Effector memory CD8-positive, alpha-beta T cell (primary cell): ENCODE measurements at regions not wholly inside any gene's neighbourhood (a gene's known extent, or its start where the extent isn't known, plus 50 kb on each side); places are given as distances from the start of the nearest gene placed in this dataset.

ENCODE experiments used
- ATAC-seq: fragments of 150-1000 bp; cut with Tn5 transposase; replicated peaks from 2 replicates; pipeline ENCODE4 v1.10.0; 2021; ENCODE audit warnings: mild to moderate bottlenecking, moderate library complexity
- DNase-seq, 3 experiments: peaks; one replicate each; pipeline ENCODE4 v3.0.0; 2021
- H3K27ac Mint-ChIP-seq, 2 donors: one replicate each; pipeline ENCODE4 v1.8.0; 2022; ENCODE audit warnings: mild to moderate bottlenecking in 2 of 2, mixed read lengths in 2 of 2, moderate library complexity in 2 of 2
- H3K27me3 Mint-ChIP-seq, 2 donors: one replicate each; pipeline ENCODE4 v1.8.0; 2022; ENCODE audit warnings: mixed read lengths in 2 of 2
- H3K36me3 Mint-ChIP-seq: one replicate; pipeline ENCODE4 v1.8.0; 2022; ENCODE audit warnings: mild to moderate bottlenecking, moderate library complexity, mixed read lengths; ENCODE audit not compliant: insufficient read depth
- H3K4me1 Mint-ChIP-seq, 2 donors: one replicate each; pipeline ENCODE4 v1.8.0; 2022; ENCODE audit warnings: low read depth in 2 of 2, mixed read lengths in 2 of 2
- H3K4me3 Mint-ChIP-seq, 2 donors: one replicate each; pipeline ENCODE4 v1.8.0; 2022; ENCODE audit warnings: mild to moderate bottlenecking in 2 of 2, mixed read lengths in 2 of 2, moderate library complexity in 2 of 2
- H3K9me3 Mint-ChIP-seq, 2 donors: one replicate each; pipeline ENCODE4 v1.8.0; 2022; ENCODE audit warnings: mixed read lengths in 2 of 2

GRCh38 chr1:112807999-112808398 is 92.9 kb upstream of the PPM1J start:
- no peak overlapping the region for H3K27ac Mint-ChIP-seq

DNA sequence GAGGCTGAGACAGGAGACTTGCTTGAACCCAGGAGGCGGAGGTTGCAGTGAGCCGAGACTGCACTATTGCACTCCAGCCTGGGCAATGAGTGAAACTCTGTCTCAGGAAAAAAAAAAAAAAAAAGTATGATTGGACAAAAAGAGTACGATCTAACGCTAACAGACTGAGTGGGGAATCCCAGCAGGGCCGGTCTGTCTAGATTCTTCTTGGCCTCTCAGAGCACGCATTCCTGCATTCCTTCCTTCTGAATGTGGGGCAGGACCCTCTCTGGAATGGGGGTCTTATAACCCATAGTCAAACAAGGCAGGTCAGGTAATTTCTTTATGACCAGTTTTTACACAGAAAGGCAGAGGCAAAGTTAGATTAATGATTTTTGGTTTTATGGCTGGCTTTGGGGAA is 92.0 kb upstream of the PPM1J start:
- Mint-ChIP-seq H3K4me1 (peaks cover 0 to 4% of the 10 kb centered on the region in 2 donors), H3K4me3 (no peak overlapping the region), H3K27ac (no peak overlapping the region), H3K27me3 (peaks cover 16 to 45% of the 10 kb centered on the region in 2 donors), H3K36me3 (no peaks in the 10 kb centered on the region), H3K9me3 (no peaks in the 10 kb centered on the region)
- ATAC-seq (no peak), DNase-seq (no peak)

More at GRCh38 chr1:112807999-112808398, 92.9 kb upstream of the PPM1J start:
- ATAC-seq, result no peak
- no peaks in the 10 kb centered on the region for H3K9me3 Mint-ChIP-seq
- H3K4me3 Mint-ChIP-seq, result no peak overlapping the region
- H3K4me1 Mint-ChIP-seq, result peaks cover 0 to 4% of the 10 kb centered on the region in 2 donors
- H3K27me3 Mint-ChIP-seq, result peaks cover 21 to 46% of the 10 kb centered on the region in 2 donors
- no peak for DNase-seq
- H3K36me3 Mint-ChIP-seq, result no peaks in the 10 kb centered on the region

DNA sequence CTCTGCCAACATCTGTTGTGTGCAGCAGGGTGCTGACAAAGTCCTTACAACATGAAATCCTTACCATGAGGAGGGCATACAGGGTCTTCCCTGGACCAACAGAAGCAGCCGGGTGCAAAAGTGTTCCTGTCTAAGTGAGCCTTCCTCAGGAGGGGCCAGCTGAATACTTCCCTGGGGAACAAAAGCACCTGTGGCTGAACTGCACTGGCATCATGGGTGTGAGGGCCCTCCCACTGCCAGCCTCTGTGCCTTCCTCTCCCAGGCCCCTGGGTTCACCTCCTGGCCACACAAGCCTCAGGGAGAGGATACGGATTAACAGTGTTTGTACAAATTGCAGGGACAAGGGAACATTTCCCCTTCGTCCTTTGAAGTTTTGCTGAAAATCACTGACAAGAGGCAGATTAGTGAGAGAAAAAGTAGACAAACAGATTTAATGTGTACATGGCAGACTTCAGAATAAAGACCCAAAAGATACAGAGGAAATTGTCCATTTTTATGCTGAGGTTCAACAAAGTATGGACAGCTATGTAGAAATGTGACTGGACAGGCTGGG is 91.0 kb upstream of the PPM1J start:
- no peaks in the 10 kb centered on the region for H3K36me3 Mint-ChIP-seq
- peaks cover 2 to 4% of the 10 kb centered on the region in 2 donors for H3K4me1 Mint-ChIP-seq
- ATAC-seq, result no peak

DNA sequence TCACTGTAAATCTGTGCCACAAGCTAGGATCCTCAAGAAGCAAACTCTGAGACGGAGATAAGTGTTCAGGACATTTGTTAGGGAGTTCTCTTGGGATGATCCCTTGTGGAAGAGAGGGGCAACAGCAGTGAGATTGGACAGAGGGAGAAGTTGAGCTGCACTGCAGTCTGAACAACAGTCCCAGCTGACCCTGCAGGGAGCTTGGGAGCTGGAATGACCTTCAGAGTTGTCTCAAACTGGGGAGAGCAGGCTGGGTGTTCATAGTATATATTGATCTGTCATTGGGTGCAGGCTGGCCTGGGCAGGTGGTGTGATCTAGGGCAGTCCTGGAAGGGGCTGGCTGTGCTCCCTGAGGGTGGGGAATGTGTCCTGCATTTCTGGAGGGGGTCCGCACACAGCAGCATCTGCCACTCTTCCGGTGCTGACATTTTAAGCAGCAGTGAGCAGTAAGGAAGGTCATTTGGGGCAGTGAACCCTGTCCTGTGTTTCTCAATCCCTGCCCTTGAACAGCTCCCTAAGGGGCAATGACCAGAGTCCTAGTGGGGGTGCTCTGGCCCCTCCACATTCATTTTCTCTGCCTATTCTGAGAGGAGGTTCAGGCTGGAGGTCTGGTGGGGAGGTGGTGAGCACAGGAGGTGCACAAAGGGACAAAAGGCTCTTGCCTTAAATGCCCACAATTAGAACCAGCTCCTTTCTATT is 90.2 kb upstream of the PPM1J start:
- peaks cover 2 to 4% of the 10 kb centered on the region in 2 donors for H3K4me1 Mint-ChIP-seq
- no peaks in the 10 kb centered on the region for H3K36me3 Mint-ChIP-seq
- peaks cover 6 to 36% of the 10 kb centered on the region in 2 donors for H3K27me3 Mint-ChIP-seq
- no peak overlapping the region for H3K4me3 Mint-ChIP-seq
- ATAC-seq (no peak), DNase-seq (no peak)
- H3K27ac Mint-ChIP-seq, result no peak overlapping the region
- H3K9me3 Mint-ChIP-seq, result no peaks in the 10 kb centered on the region

More for the DNA sequence above, 91.0 kb upstream of the PPM1J start:
- Mint-ChIP-seq H3K27ac (no peak overlapping the region), H3K27me3 (peaks cover 13 to 44% of the 10 kb centered on the region in 2 donors), H3K9me3 (no peaks in the 10 kb centered on the region), H3K4me3 (no peak overlapping the region)
- no peak for DNase-seq

GRCh38 chr1:112803906-112804762 is 89.0 kb upstream of the PPM1J start:
- Mint-ChIP-seq H3K9me3 (no peaks in the 10 kb centered on the region), H3K4me1 (peaks cover 2 to 3% of the 10 kb centered on the region in 2 donors), H3K27me3 (peaks cover 6 to 32% of the 10 kb centered on the region in 2 donors), H3K4me3 (no peak overlapping the region), H3K36me3 (no peaks in the 10 kb centered on the region), H3K27ac (peak overlapping the region in 1 of 2 donors; percentile 24)
- ATAC-seq (peak; percentile 67), DNase-seq (peak; percentile 16 to 24 (median 19))

GRCh38 chr1:112800289-112800688 is 85.2 kb upstream of the PPM1J start:
- H3K36me3 Mint-ChIP-seq, result no peaks in the 10 kb centered on the region
- H3K4me3 Mint-ChIP-seq, result no peak overlapping the region
- H3K27ac Mint-ChIP-seq, result no peak overlapping the region
- DNase-seq (no peak), ATAC-seq (no peak)
- H3K9me3 Mint-ChIP-seq, result no peaks in the 10 kb centered on the region
- H3K4me1 Mint-ChIP-seq, result peaks cover 0 to 2% of the 10 kb centered on the region in 2 donors
- peaks cover 6 to 29% of the 10 kb centered on the region in 2 donors for H3K27me3 Mint-ChIP-seq

DNA sequence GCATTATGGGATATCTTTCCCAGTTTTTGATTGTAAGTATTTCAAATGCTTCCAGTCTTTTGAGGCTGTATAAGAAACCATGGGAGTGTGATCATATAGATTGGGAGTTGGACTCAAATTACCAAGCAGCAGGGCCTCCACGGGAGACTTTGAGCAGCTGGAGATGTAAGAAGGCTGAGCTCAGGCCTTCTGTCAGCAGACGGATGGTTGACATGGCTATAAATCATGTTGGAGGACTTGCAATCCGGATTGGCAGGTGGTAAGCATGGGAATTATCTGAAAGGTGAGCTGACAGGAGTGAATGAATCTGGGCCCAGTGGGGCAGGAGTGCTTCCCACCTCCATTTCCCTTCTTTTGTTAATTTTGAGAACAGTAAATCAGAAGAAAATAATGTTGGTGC is 83.2 kb upstream of the PPM1J start:
- H3K27ac Mint-ChIP-seq, result no peak overlapping the region
- DNase-seq (no peak), ATAC-seq (no peak)
- peaks cover 0 to 2% of the 10 kb centered on the region in 2 donors for H3K4me1 Mint-ChIP-seq
- no peaks in the 10 kb centered on the region for H3K36me3 Mint-ChIP-seq
- H3K4me3 Mint-ChIP-seq, result no peak overlapping the region
- no peaks in the 10 kb centered on the region for H3K9me3 Mint-ChIP-seq
- peaks cover 3 to 14% of the 10 kb centered on the region in 2 donors for H3K27me3 Mint-ChIP-seq

GRCh38 chr1:112797224-112797623 is 82.1 kb upstream of the PPM1J start:
- H3K27ac Mint-ChIP-seq, result no peak overlapping the region
- no peak for ATAC-seq
- H3K27me3 Mint-ChIP-seq, result peaks cover 0 to 7% of the 10 kb centered on the region in 2 donors
- no peak overlapping the region for H3K4me3 Mint-ChIP-seq
- peaks cover 0 to 2% of the 10 kb centered on the region in 2 donors for H3K4me1 Mint-ChIP-seq
- no peak for DNase-seq
- H3K9me3 Mint-ChIP-seq, result no peaks in the 10 kb centered on the region
- H3K36me3 Mint-ChIP-seq, result no peaks in the 10 kb centered on the region

- DNase-seq, result no peak
- Mint-ChIP-seq H3K4me3 (no peak overlapping the region), H3K4me1 (no peaks in the 10 kb centered on the region), H3K27ac (peak overlapping the region in 1 of 2 donors; percentile 42), H3K9me3 (no peaks in the 10 kb centered on the region), H3K36me3 (no peaks in the 10 kb centered on the region), H3K27me3 (peaks cover 7 to 8% of the 10 kb centered on the region in 2 donors)
- no peak for ATAC-seq
Observed at GRCh38 chr1:112794654-112795239, 79.6 kb upstream of the PPM1J start.

GRCh38 chr1:112793631-112794565 is 78.8 kb upstream of the PPM1J start:
- no peak for DNase-seq
- H3K27me3 Mint-ChIP-seq, result peaks cover 8 to 10% of the 10 kb centered on the region in 2 donors
- no peaks in the 10 kb centered on the region for H3K36me3 Mint-ChIP-seq
- ATAC-seq, result no peak
- H3K4me1 Mint-ChIP-seq, result no peaks in the 10 kb centered on the region
- H3K9me3 Mint-ChIP-seq, result no peaks in the 10 kb centered on the region
- H3K27ac Mint-ChIP-seq, result no peak overlapping the region
- H3K4me3 Mint-ChIP-seq, result no peak overlapping the region

- no peak overlapping the region for H3K4me3 Mint-ChIP-seq
- H3K4me1 Mint-ChIP-seq, result no peaks in the 10 kb centered on the region
- no peak overlapping the region for H3K27ac Mint-ChIP-seq
- no peaks in the 10 kb centered on the region for H3K36me3 Mint-ChIP-seq
- no peak for ATAC-seq
- H3K27me3 Mint-ChIP-seq, result peaks cover 8 to 10% of the 10 kb centered on the region in 2 donors
- no peaks in the 10 kb centered on the region for H3K9me3 Mint-ChIP-seq
- DNase-seq, result no peak
Observed at GRCh38 chr1:112791723-112792104, 76.6 kb upstream of the PPM1J start.

DNA sequence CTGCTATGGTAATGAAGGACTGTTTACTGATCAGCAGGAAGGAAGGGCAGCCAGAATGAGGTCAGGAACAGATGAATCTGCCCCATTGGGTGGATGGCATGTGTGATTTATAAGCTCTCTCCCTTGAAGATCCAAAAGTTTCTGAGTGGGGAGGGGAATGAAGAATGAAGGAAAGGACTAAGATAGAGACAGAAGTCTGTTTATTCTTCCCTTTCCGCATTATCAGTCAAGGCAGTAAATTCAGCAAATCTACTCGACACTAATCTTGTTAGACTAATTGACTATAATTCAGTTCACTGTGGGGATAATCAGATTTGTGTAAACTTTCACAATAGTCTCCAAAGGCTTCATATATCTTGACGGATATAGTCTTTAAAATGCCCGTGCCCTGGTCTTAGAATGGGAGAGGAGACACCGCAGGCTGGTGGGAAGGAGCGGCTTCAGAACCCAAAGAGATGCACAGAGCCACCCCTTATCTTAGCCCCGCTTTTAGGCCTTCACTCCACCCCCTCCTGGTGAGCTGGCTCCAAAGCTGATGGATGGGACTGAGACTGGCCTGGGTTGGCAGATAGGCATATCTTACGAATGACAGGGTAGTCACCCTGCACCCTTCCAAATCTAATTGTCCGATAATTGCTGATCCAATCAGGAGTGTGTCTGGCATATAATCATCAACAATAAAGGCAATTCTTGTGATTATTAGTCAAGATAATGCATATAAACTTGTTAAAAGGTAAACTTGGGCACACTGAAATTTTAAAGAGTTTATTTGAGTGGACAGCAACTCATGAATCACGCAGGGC is 76.0 kb upstream of the PPM1J start:
- no peak overlapping the region for H3K27ac Mint-ChIP-seq
- H3K27me3 Mint-ChIP-seq, result peaks cover 8 to 10% of the 10 kb centered on the region in 2 donors
- no peaks in the 10 kb centered on the region for H3K36me3 Mint-ChIP-seq
- no peaks in the 10 kb centered on the region for H3K9me3 Mint-ChIP-seq
- no peak for ATAC-seq
- H3K4me3 Mint-ChIP-seq, result no peak overlapping the region
- no peak for DNase-seq
- H3K4me1 Mint-ChIP-seq, result no peaks in the 10 kb centered on the region
